GM08714 (cell line): ENCODE measurements at regions not wholly inside any gene's neighbourhood (a gene's known extent, or its start where the extent isn't known, plus 50 kb on each side); places are given as distances from the start of the nearest gene placed in this dataset.

Experiments used
- H3K4me3 ChIP-seq: fragments of 200-500 bp; sonication (Bioruptor generic); 2 replicates; pipeline ENCODE4 v1.5.1; 2014; ENCODE audit warnings: mild to moderate bottlenecking, low read length, inconsistent platforms
- ZNF274 ChIP-seq: IDR thresholded peaks from 2 replicates; pipeline ENCODE4 v1.6.1; 2012; ENCODE audit warnings: mild to moderate bottlenecking, low read depth, low read length

- no peak overlapping the region for H3K4me3 ChIP-seq
- TF ChIP-seq ZNF274, result no peak
These were observed 253.8 kb downstream of the TNS1 start for GRCh38 chr2:217749008-217749407.

- H3K4me3 ChIP-seq, result no peak overlapping the region
- no peak for TF ChIP-seq ZNF274
These were observed 256.0 kb downstream of the TNS1 start for GRCh38 chr2:217746808-217747207.

DNA sequence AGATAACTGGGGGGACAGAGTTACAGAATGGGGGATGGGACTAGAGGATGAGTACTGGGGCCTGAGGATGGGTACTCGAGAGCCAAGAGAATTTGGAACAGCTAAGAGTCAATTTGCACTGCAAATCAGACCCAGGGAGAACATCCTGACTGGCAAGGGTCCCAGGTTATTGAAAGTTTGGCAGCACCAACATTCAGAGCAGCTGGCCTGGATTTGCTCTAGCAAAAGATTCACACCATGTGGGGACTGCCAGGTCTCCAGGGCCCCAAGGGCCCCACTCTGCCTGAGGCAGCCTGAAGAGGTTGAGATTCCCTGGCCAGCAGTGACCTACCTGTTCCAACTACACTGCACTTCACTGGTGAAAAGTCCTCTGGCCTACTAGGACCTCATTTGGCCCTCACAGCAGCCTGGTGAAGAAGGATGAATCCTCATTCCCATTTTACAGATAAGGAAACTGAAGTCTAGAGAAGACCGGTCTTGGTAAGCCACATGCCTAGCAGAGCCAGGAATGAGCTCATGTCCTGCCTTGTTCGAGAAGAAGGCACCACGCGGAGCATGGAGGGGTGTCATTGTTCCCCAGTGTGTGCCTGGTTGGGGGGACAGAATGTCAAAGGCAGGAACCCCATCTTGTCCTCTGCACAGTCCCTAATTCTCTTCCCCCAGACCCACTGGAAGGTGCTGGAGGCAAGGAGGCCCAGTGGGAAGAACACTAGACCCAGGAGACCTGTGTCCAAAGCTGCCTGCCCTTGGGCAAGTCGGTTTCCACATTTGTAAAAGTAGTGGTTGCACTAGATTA is 258.6 kb downstream of the TNS1 start:
- no peak overlapping the region for H3K4me3 ChIP-seq
- no peak for TF ChIP-seq ZNF274

- H3K4me3 ChIP-seq, result no peak overlapping the region
- TF ChIP-seq ZNF274, result no peak
These were observed 259.4 kb downstream of the TNS1 start for GRCh38 chr2:217743407-217743806.

DNA sequence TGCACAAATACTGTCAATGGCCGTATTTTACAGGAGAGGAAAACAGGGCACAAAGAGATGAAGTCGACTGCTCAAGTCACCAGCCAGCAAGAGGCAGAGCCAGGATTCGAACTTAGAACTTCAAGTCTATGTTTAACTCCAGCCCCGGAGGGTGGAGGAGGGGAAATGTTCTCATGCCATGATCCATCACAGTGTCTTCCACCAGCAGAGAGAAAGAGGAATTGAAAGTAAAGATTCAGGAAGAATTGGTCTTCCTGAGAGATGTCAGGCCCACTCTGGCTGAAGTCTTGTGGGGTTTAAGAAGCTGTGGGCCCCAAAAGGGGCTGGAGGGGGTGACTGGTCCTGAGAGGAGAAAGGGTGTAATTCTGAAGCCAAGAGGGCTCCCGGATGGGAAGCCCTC is 260.0 kb downstream of the TNS1 start:
- H3K4me3 ChIP-seq, result no peak overlapping the region
- no peak for TF ChIP-seq ZNF274

DNA sequence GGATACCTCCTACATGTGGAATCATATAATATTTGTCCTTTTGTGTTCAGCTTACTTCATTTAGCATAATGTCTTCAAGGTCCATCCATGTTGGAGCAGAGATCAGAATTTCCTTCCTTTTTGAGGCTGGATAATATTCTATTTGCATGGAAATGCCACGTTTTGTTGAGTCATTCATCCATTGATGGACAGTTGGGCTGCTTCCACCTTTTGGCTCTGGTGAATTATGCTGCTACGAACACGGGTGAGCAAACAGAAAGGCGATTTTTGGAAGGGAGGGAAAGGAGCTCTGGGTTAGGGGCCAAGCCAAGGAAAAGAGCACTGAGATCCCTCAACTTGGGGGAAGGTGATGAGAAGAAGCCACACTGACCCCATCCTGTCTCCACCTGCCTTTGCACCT is 260.5 kb downstream of the TNS1 start:
- TF ChIP-seq ZNF274, result no peak
- H3K4me3 ChIP-seq, result no peak overlapping the region

DNA sequence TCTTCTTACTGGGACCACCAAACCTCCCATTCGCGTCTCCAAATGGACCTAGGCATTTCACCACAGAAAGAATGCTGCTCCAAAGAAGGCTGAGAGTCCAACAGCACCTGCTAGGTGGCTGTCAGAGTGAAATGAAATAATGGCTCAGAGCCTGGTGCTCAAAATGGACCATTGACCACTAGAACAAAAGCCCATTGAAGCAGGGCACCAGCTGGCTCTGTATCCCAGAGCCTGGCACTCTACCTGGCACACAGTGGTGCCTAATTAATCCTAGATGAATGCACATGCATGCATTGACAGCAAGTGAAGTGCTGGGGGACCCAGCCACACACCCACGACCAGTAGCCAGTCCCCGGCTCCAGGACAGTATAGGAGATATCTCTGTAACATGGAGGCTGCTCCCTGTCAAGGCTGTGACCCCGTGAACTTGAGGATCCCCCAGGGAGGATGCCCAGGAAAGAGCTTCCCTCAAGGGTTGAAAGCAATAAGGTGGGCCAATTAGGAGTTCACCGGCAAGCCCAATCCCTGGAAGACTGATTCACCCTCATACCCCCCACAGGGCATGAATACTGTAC is 261.3 kb downstream of the TNS1 start:
- TF ChIP-seq ZNF274, result no peak
- no peak overlapping the region for H3K4me3 ChIP-seq

- no peak for TF ChIP-seq ZNF274
- H3K4me3 ChIP-seq, result no peak overlapping the region
These were observed 262.0 kb downstream of the TNS1 start for GRCh38 chr2:217740756-217741155.

- no peak for TF ChIP-seq ZNF274
- H3K4me3 ChIP-seq, result no peak overlapping the region
These were observed 262.6 kb downstream of the TNS1 start for GRCh38 chr2:217740178-217740577.

DNA sequence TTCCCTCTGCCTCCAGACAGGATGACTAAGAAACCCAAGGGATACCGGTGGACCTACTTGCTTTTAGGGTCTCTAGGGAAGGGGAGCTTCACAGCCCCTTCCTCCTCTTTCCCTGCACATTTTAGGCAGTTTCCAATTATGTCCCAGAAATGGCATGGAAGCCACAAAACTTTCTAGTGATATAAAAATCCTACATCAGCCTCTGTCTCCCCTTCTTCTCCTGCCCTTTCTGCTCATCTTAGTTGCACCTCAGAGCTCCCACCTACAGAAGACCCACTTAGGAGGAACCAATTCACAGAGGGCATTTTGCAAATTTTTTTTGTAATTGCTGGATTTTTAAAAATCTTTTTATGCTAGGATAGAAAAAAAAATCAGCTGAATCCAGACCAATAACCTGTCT is 263.1 kb downstream of the TNS1 start:
- no peak for TF ChIP-seq ZNF274
- H3K4me3 ChIP-seq, result no peak overlapping the region

GRCh38 chr2:217738061-217738460 is 264.7 kb downstream of the TNS1 start:
- no peak for TF ChIP-seq ZNF274
- H3K4me3 ChIP-seq, result no peak overlapping the region

DNA sequence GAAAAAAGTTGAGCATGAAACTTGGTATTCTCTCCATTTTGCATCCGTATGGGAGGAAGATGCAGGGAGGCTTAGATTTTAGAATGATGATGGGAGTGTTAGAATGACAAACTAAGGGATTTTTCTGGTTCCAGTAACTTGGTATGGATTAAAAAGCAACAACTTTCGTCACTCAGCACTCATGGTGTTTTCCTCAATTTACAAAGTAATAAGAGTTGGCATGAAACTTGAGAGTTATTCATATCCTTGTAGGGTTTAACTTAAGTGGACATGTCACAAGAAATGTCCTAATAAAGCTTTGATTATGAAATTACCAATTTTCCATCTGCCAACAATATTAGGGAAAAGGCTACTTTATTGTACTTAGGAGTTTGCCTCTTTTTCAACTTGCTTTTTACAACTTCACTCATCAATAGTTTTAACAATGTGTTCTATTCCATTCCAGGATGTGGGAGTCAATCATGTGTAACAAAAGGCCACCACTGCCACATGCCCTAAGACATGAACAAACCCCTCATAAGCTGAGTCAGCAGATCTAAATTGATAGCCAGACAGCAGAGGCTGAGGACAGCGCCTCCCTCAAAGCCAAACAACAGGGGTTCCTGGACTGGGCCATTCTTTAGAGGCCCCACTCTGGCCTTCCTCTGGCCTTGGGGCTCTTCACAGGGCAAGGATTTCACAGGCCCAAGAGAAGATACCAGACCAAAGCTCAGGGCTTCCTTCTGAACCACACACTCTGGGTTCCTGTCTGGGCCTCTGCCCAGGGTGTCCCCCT is 265.8 kb downstream of the TNS1 start:
- no peak overlapping the region for H3K4me3 ChIP-seq
- TF ChIP-seq ZNF274, result no peak

DNA sequence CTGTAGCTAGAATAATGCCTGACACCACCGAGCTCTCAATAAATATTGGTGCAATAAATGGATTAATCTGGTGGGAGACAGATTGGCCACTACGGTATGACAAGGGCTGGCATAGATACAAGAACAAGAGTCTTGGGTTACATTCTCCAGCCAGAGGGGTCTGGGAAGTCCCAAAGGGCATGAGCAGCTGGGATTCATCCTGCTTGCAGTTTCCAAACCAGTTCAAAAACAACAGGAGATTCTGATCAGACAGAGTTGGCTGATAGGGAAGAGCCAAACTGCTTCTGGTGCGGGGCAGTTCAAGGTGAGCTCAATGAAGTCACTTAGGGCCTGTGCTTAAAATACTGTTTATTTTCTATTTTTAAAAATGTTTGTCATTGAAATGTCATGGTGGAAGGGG is 266.9 kb downstream of the TNS1 start:
- no peak for TF ChIP-seq ZNF274
- no peak overlapping the region for H3K4me3 ChIP-seq

DNA sequence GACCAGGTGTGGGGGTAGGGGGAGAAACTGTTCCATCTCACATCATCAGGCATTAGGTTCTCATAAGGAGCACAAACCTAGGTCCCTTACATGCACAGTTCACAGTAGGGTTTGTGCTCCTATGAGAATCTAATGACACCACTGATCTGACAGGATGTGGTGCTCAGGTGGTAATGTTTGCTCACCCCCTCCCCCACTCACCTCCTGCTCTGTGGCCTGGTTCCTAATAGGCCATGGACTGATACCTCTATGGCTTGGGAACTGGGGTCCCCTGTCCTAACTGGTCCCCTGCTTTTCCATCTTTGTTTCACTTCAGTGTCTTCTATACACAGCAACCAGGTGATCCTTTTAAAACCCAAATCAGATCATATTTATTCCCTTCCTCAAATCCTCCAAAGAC is 267.8 kb downstream of the TNS1 start:
- H3K4me3 ChIP-seq, result no peak overlapping the region
- no peak for TF ChIP-seq ZNF274

DNA sequence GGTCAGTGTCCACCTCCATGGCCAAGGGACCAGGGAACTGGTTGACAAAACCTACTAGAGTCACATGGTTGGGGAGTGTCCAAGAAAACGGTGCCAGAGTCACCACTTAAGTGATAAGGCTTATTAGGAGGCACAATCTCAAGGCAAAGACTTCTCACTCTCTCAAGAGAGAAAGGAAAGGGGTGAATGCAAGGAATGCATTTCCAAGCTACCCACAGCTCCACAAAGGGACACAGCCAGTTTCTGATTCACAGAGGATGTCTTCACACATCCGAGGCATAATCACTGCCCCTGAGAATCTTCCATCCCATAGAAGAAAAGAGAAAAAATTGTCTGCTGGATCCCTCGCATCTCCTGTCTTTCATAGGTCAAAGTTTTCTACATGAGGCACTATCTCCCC is 269.3 kb downstream of the TNS1 start:
- TF ChIP-seq ZNF274, result no peak
- no peak overlapping the region for H3K4me3 ChIP-seq
